ENCODE measurements at regions not wholly inside any gene's neighbourhood (a gene's known extent, or its start where the extent isn't known, plus 50 kb on each side); places are given as distances from the start of the nearest gene placed in this dataset.

- Mint-ChIP-seq H3K27me3 (no peaks in the 10 kb centered on the region), H3K4me1 (ENCODE audit: low read depth) (no peaks in the 10 kb centered on the region), H3K36me3 (ENCODE audit: low read depth) (no peaks in the 10 kb centered on the region), H3K27ac (no peak overlapping the region), H3K4me3 (no peak overlapping the region), H3K9me3 (peaks cover 2% of the 10 kb centered on the region)
- no peak for TF ChIP-seq CTCF (IDR thresholded peaks at IDR 0.05)
- CTCF ChIA-PET = no interaction called here
- POLR2A ChIA-PET = no interaction called here
- ATAC-seq (no peak), DNase-seq (no peak)
- intact Hi-C loops (cut with micrococcal nuclease) = no loop called here
Observed at GRCh38 chr11:39021539-39021938, 2423.5 kb upstream of the RAG2 start.

GRCh38 chr11:39011797-39012196 is 2413.8 kb upstream of the RAG2 start:
- Mint-ChIP-seq H3K9me3 (peaks cover 10% of the 10 kb centered on the region), H3K27me3 (no peaks in the 10 kb centered on the region), H3K4me3 (no peak overlapping the region), H3K36me3 (ENCODE audit: low read depth) (no peaks in the 10 kb centered on the region), H3K4me1 (ENCODE audit: low read depth) (no peaks in the 10 kb centered on the region), H3K27ac (no peak overlapping the region)
- intact Hi-C loops (cut with micrococcal nuclease) = no loop called here
- no peak for ATAC-seq
- no peak for DNase-seq
- CTCF ChIA-PET = no interaction called here
- POLR2A ChIA-PET = no interaction called here
- TF ChIP-seq CTCF (IDR thresholded peaks at IDR 0.05) = no peak

- ChIA-PET POLR2A (no interaction called here), CTCF (no interaction called here)
- no peak overlapping the region for H3K27ac Mint-ChIP-seq
- no peaks in the 10 kb centered on the region for H3K4me1 Mint-ChIP-seq (ENCODE audit: low read depth)
- ATAC-seq = no peak
- no peak for TF ChIP-seq CTCF (IDR thresholded peaks at IDR 0.05)
- H3K4me3 Mint-ChIP-seq = no peak overlapping the region
- peaks cover 6% of the 10 kb centered on the region for H3K9me3 Mint-ChIP-seq
- H3K36me3 Mint-ChIP-seq (ENCODE audit: low read depth) = no peaks in the 10 kb centered on the region
- intact Hi-C loops (cut with micrococcal nuclease) = no loop called here
- H3K27me3 Mint-ChIP-seq = no peaks in the 10 kb centered on the region
- DNase-seq = no peak
Observed at GRCh38 chr11:38990841-38991240, 2392.8 kb upstream of the RAG2 start.

GRCh38 chr11:38990139-38990538 is 2392.1 kb upstream of the RAG2 start:
- H3K4me1 Mint-ChIP-seq (ENCODE audit: low read depth) = no peaks in the 10 kb centered on the region
- no peaks in the 10 kb centered on the region for H3K27me3 Mint-ChIP-seq
- H3K4me3 Mint-ChIP-seq = no peak overlapping the region
- H3K36me3 Mint-ChIP-seq (ENCODE audit: low read depth) = no peaks in the 10 kb centered on the region
- no peak for TF ChIP-seq CTCF (IDR thresholded peaks at IDR 0.05)
- ChIA-PET CTCF (no interaction called here), POLR2A (no interaction called here)
- H3K9me3 Mint-ChIP-seq = peaks cover 11% of the 10 kb centered on the region
- intact Hi-C loops (cut with micrococcal nuclease) = no loop called here
- DNase-seq (no peak), ATAC-seq (no peak)
- H3K27ac Mint-ChIP-seq = no peak overlapping the region

- intact Hi-C loops (cut with micrococcal nuclease) = no loop called here
- DNase-seq (no peak), ATAC-seq (no peak)
- CTCF ChIA-PET = no interaction called here
- H3K36me3 Mint-ChIP-seq (ENCODE audit: low read depth) = no peaks in the 10 kb centered on the region
- no peak for TF ChIP-seq CTCF (IDR thresholded peaks at IDR 0.05)
- POLR2A ChIA-PET = no interaction called here
- H3K4me1 Mint-ChIP-seq (ENCODE audit: low read depth) = no peaks in the 10 kb centered on the region
- peaks cover 16% of the 10 kb centered on the region for H3K9me3 Mint-ChIP-seq
- H3K27ac Mint-ChIP-seq = no peak overlapping the region
- H3K27me3 Mint-ChIP-seq = no peaks in the 10 kb centered on the region
- H3K4me3 Mint-ChIP-seq = no peak overlapping the region
Observed at GRCh38 chr11:38988908-38989307, 2390.9 kb upstream of the RAG2 start.

Data from activated CD8-positive, alpha-beta T cell treated with anti-CD3 and anti-CD28 coated beads for 36 hours (primary cell).